Sigmoid colon (tissue), 6 donors: ENCODE measurements at regions not wholly inside any gene's neighbourhood (a gene's known extent, or its start where the extent isn't known, plus 50 kb on each side); places are given as distances from the start of the nearest gene placed in this dataset.

Experiments
- DNase-seq: peaks from one replicate; pipeline ENCODE4 v3.0.0-alpha.2; 2019
- H3K27ac ChIP-seq, 4 donors: fragments of 200-600 bp; sonication (generic); one replicate each; pipeline ENCODE4 v1.5.1; 2016 to 2019; ENCODE audit warnings: mild to moderate bottlenecking in 1 of 4
- H3K27me3 ChIP-seq, 3 donors: fragments of 200-600 bp; sonication (generic); one replicate each; pipeline ENCODE4 v1.5.1; 2019; ENCODE audit warnings: mild to moderate bottlenecking in 1 of 3
- H3K36me3 ChIP-seq, 4 donors: fragments of 200-600 bp; sonication (generic); one replicate each; pipeline ENCODE4 v1.5.1; 2016 to 2019
- H3K4me1 ChIP-seq, 4 donors: fragments of 200-600 bp; sonication (generic); one replicate each; pipeline ENCODE4 v1.5.1; 2017 to 2019
- H3K4me3 ChIP-seq, 4 donors: fragments of 200-600 bp; sonication (generic); one replicate each; pipeline ENCODE4 v1.5.1; 2017 to 2019; ENCODE audit warnings: mild to moderate bottlenecking in 2 of 4, moderate library complexity in 1 of 4
- H3K9me3 ChIP-seq, 4 donors: fragments of 200-600 bp in 3 of 4; sonication (generic) in 3 of 4; one replicate each; pipeline versions ENCODE4 v1.5.1 to v1.6.1; 2013 to 2019
- EP300 ChIP-seq, 4 donors: sonication (generic); formaldehyde crosslinking; IDR thresholded peaks; one replicate each; pipeline ENCODE4 v1.6.1; 2017; ENCODE audit warnings: antibody characterized with exemption in 4 of 4
- POLR2A ChIP-seq, 2 donors: fragments of 450-650 bp; IDR thresholded peaks; one replicate each; pipeline ENCODE4 v1.6.1; 2016; ENCODE audit warnings: antibody characterized with exemption in 2 of 2, mild to moderate bottlenecking in 2 of 2, moderate library complexity in 2 of 2
- POLR2AphosphoS5 ChIP-seq, 4 donors: sonication (generic); formaldehyde crosslinking; IDR thresholded peaks; one replicate each; pipeline ENCODE4 v1.6.1; 2017; ENCODE audit warnings: antibody characterized with exemption in 4 of 4
- WGBS, 2 donors: extraction: QIAGEN DNeasy Blood & Tissue Kit; methylation state at CpG; one replicate each; pipeline ENCODE4 v1.1.7; 2013; 5-methylcytosine and 5-hydroxymethylcytosine counted together
- intact Hi-C: fragments of 100-400 bp; cut with DNase I; formaldehyde crosslinking; loops from one replicate; pipeline ENCODE4 v1.15.1; 2023
- TF ChIP-seq, protein P1 (sequence below), 4 experiments: fragments of 450-650 bp in 3 of 4; fragments of 200-600 bp in 1 of 4; IDR thresholded peaks; one replicate each; pipeline ENCODE4 v1.5.1; 2016 to 2019; ENCODE audit warnings: antibody characterized with exemption in 4 of 4, mild to moderate bottlenecking in 3 of 4, moderate library complexity in 2 of 4
- donor health status: healthy with polysubstance abuse.
- donor health status: healthy.

DNA sequence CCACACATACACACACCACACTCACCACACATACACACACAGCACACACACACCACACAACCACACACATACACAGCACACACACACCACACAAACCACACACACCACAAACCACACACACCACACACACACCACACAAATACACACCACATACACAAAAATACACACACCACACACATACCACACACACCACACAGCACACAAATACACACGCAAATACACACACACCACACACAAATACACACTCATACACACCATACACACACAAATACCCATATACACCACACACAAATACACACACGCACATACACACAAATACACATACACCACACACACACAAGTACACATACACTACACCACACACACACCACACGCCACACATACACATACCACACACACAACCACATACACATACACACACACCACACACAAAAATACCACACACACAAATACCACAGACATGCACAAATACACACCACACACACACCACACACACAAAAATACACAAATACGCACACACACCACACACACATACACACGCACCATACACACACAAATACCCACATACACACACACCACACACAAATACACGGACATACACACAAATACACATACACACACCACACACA lies 134.6 kb upstream of the TWIST2 start:
- no peaks in the 10 kb centered on the region for H3K9me3 ChIP-seq
- TF ChIP-seq POLR2A (IDR thresholded peaks at IDR 0.05) (no peak), EP300 (IDR thresholded peaks at IDR 0.05) (no peak), POLR2AphosphoS5 (IDR thresholded peaks at IDR 0.05) (no peak)
- TF ChIP-seq, protein P1, sequence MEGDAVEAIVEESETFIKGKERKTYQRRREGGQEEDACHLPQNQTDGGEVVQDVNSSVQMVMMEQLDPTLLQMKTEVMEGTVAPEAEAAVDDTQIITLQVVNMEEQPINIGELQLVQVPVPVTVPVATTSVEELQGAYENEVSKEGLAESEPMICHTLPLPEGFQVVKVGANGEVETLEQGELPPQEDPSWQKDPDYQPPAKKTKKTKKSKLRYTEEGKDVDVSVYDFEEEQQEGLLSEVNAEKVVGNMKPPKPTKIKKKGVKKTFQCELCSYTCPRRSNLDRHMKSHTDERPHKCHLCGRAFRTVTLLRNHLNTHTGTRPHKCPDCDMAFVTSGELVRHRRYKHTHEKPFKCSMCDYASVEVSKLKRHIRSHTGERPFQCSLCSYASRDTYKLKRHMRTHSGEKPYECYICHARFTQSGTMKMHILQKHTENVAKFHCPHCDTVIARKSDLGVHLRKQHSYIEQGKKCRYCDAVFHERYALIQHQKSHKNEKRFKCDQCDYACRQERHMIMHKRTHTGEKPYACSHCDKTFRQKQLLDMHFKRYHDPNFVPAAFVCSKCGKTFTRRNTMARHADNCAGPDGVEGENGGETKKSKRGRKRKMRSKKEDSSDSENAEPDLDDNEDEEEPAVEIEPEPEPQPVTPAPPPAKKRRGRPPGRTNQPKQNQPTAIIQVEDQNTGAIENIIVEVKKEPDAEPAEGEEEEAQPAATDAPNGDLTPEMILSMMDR (IDR thresholded peaks at IDR 0.05), result no peak
- peak overlapping the region in 3 of 4 donors; percentile 77 to 87 (median 84) for H3K27ac ChIP-seq
- H3K4me1 ChIP-seq, result peaks cover 0 to 47% (median 31%) of the 10 kb centered on the region in 4 donors
- no peaks in the 10 kb centered on the region for H3K36me3 ChIP-seq
- DNase-seq, result no peak
- H3K27me3 ChIP-seq, result no peaks in the 10 kb centered on the region
- intact Hi-C loops, result loop anchor here (5.0 kb wide), 2 partner anchors 71 to 116 kb away; no protein-coding TSS in a partner anchor
- 91 to 93% methylated on average over 6 of the region's 6 CpGs for WGBS, 2 donors
- H3K4me3 ChIP-seq, result no peak overlapping the region

DNA sequence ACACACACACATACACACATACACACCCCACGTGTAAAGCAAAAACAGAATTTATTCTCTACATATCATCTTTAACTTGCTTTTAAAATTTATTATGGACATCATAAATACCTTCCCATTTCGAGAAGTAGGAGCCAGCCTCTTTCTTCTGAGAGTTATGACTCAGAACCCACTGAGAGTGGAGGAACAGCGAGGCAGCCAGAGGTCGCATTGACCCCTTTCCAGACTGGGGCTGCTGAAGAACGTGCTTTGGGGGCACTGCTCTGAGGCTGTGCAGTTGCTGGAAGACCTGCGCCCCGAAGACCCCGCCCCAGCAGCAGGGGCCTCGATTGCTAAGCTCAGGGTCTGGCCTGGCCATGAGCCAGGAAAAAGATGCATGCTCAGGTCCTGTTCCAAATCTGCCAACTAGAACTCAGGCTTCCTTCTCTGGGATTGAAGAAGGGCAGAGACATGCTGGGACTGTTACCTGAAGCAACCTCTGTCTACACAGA lies 133.8 kb upstream of the TWIST2 start:
- Histone ChIP-seq H3K27me3 (no peaks in the 10 kb centered on the region), H3K9me3 (no peaks in the 10 kb centered on the region), H3K4me1 (peaks cover 0 to 46% (median 29%) of the 10 kb centered on the region in 4 donors), H3K4me3 (no peak overlapping the region), H3K27ac (peak overlapping the region; percentile 48 to 87 (median 80)), H3K36me3 (no peaks in the 10 kb centered on the region)
- 65 to 73% methylated on average over 9 of the region's 9 CpGs for WGBS, 2 donors
- DNase-seq, result no peak
- intact Hi-C loops, result loop anchor here (5.0 kb wide), 2 partner anchors 72 to 117 kb away; no protein-coding TSS in a partner anchor
- TF ChIP-seq POLR2AphosphoS5 (IDR thresholded peaks at IDR 0.05) (peak; percentile 4 to 67 (median 58)), EP300 (IDR thresholded peaks at IDR 0.05) (peak in 3 of 4 donors; percentile 34 to 74 (median 47)), POLR2A (IDR thresholded peaks at IDR 0.05) (no peak)
- TF ChIP-seq, protein P1 (IDR thresholded peaks at IDR 0.05), result no peak

DNA sequence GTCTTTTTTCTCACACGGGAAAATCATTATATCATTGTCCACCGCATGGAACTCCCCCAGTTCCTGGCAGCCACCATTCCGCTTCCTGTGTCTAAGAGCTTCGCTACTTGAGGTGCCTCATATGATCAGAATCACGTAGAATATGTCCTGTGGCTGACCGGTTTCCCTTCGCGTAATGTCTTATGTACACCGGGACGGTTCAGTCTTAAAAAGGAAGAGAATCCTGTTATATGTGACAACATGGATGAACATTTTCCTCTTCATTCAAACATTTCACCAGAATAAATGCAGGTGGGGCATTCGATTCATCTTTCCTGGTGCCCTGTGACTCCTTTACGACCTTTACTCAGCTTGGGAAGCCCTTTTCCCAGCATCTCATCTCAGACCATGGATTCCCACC lies 131.7 kb upstream of the TWIST2 start:
- no peaks in the 10 kb centered on the region for H3K36me3 ChIP-seq
- intact Hi-C loops, result no loop called here
- no peak overlapping the region for H3K27ac ChIP-seq
- WGBS, 2 donors, result 87 to 90% methylated on average over 12 of the region's 12 CpGs
- H3K4me3 ChIP-seq, result no peak overlapping the region
- no peaks in the 10 kb centered on the region for H3K9me3 ChIP-seq
- DNase-seq, result no peak
- no peaks in the 10 kb centered on the region for H3K27me3 ChIP-seq
- H3K4me1 ChIP-seq, result peaks cover 0 to 27% (median 10%) of the 10 kb centered on the region in 4 donors
- TF ChIP-seq POLR2A (IDR thresholded peaks at IDR 0.05), result no peak
- TF ChIP-seq EP300 (IDR thresholded peaks at IDR 0.05), result no peak
- TF ChIP-seq POLR2AphosphoS5 (IDR thresholded peaks at IDR 0.05), result no peak
- TF ChIP-seq, protein P1 (IDR thresholded peaks at IDR 0.05), result no peak

DNA sequence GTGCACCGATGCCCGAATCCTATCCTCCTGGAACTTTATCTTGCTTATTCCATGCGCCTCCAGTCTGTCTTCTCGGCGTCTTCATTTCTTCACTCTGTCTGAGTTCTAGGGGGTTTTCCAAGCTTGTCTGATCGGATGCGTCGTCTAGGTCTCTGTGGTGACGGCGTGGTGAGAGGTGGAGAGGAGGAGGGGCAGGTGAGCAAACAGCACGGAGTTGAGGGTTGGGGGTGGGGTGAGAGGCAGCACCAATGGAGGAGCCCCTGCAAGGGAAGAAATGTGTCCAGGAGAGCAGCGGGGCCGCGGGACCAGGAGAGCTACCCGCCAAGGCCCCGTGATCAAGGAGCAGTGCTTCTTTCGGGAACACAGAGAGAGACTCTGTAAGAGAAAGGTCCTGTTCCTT lies 131.3 kb upstream of the TWIST2 start:
- no peaks in the 10 kb centered on the region for H3K9me3 ChIP-seq
- no peaks in the 10 kb centered on the region for H3K36me3 ChIP-seq
- H3K27ac ChIP-seq, result no peak overlapping the region
- H3K27me3 ChIP-seq, result no peaks in the 10 kb centered on the region
- intact Hi-C loops, result no loop called here
- TF ChIP-seq POLR2AphosphoS5 (IDR thresholded peaks at IDR 0.05) (no peak), POLR2A (IDR thresholded peaks at IDR 0.05) (no peak), EP300 (IDR thresholded peaks at IDR 0.05) (no peak)
- TF ChIP-seq, protein P1 (IDR thresholded peaks at IDR 0.05), result no peak
- no peak for DNase-seq
- no peak overlapping the region for H3K4me3 ChIP-seq
- WGBS, 2 donors, result 66 to 69% methylated on average over 17 of the region's 17 CpGs
- peaks cover 0 to 24% (median 9%) of the 10 kb centered on the region in 4 donors for H3K4me1 ChIP-seq
